ENCODE measurements at regions not wholly inside any gene's neighbourhood (a gene's known extent, or its start where the extent isn't known, plus 50 kb on each side); places are given as distances from the start of the nearest gene placed in this dataset.

- no peaks in the 10 kb centered on the region for H3K4me1 ChIP-seq (ENCODE audit: control insufficient read depth, extremely low read depth, insufficient read depth, low read length)
- no peak for TF ChIP-seq EZH2 (IDR thresholded peaks at IDR 0.05; ENCODE audit: low read length, missing control alignments)
- no peak for TF ChIP-seq CTCF (conservative IDR thresholded peaks at IDR 0.05 in 1 of 2, IDR thresholded peaks at IDR 0.05 in 1 of 2; ENCODE audit: low read depth in 1 of 2, low read length in 2 of 2)
- H3K27ac ChIP-seq (ENCODE audit: insufficient read depth, low read length) = no peak overlapping the region
- no peak overlapping the region for H3K4me2 ChIP-seq (ENCODE audit: extremely low read depth, insufficient read depth, low read length)
- no peak overlapping the region for H3K4me3 ChIP-seq (replicated peaks in 1 of 4; ENCODE audit: control extremely low read depth in 1 of 4, insufficient read depth in 1 of 4, low read depth in 3 of 4, low read length in 4 of 4)
- no peaks in the 10 kb centered on the region for H3K27me3 ChIP-seq (ENCODE audit: control insufficient read depth, insufficient read depth, low read length)
- no peak overlapping the region for H3K9ac ChIP-seq (ENCODE audit: insufficient read depth, low read length)
- H3K36me3 ChIP-seq (ENCODE audit: control insufficient read depth, insufficient read depth, low read length) = no peaks in the 10 kb centered on the region
- no peaks in the 10 kb centered on the region for H3K9me3 ChIP-seq (ENCODE audit: control insufficient read depth, insufficient read depth, low read depth, low read length)
- no peak overlapping the region for H2AFZ ChIP-seq (ENCODE audit: low read length)
- no peak for DNase-seq (ENCODE audit: low read depth in 2 of 2)
- no peaks in the 10 kb centered on the region for H4K20me1 ChIP-seq (ENCODE audit: control insufficient read depth, extremely low read depth, insufficient read depth, low read length)
- no peaks in the 10 kb centered on the region for H3K79me2 ChIP-seq (ENCODE audit: control insufficient read depth, insufficient read depth, low read length)
These were observed 579.8 kb upstream of the SUCLG2 start for GRCh38 chr3:68234076-68234780.

GRCh38 chr3:68228856-68229255 is 574.4 kb upstream of the SUCLG2 start:
- no peak overlapping the region for H3K4me3 ChIP-seq (replicated peaks in 1 of 4; ENCODE audit: control extremely low read depth in 1 of 4, insufficient read depth in 1 of 4, low read depth in 3 of 4, low read length in 4 of 4)
- H3K36me3 ChIP-seq (ENCODE audit: control insufficient read depth, insufficient read depth, low read length) = no peaks in the 10 kb centered on the region
- no peak overlapping the region for H3K27ac ChIP-seq (ENCODE audit: insufficient read depth, low read length)
- no peak overlapping the region for H2AFZ ChIP-seq (ENCODE audit: low read length)
- H3K9me3 ChIP-seq (ENCODE audit: control insufficient read depth, insufficient read depth, low read depth, low read length) = no peaks in the 10 kb centered on the region
- no peaks in the 10 kb centered on the region for H3K27me3 ChIP-seq (ENCODE audit: control insufficient read depth, insufficient read depth, low read length)
- no peak for DNase-seq (ENCODE audit: low read depth in 2 of 2)
- TF ChIP-seq CTCF (conservative IDR thresholded peaks at IDR 0.05 in 1 of 2, IDR thresholded peaks at IDR 0.05 in 1 of 2; ENCODE audit: low read depth in 1 of 2, low read length in 2 of 2) (no peak), EZH2 (IDR thresholded peaks at IDR 0.05; ENCODE audit: low read length, missing control alignments) (no peak)
- no peaks in the 10 kb centered on the region for H3K4me1 ChIP-seq (ENCODE audit: control insufficient read depth, extremely low read depth, insufficient read depth, low read length)
- no peak overlapping the region for H3K9ac ChIP-seq (ENCODE audit: insufficient read depth, low read length)
- no peaks in the 10 kb centered on the region for H3K79me2 ChIP-seq (ENCODE audit: control insufficient read depth, insufficient read depth, low read length)
- no peak overlapping the region for H3K4me2 ChIP-seq (ENCODE audit: extremely low read depth, insufficient read depth, low read length)
- H4K20me1 ChIP-seq (ENCODE audit: control insufficient read depth, extremely low read depth, insufficient read depth, low read length) = no peaks in the 10 kb centered on the region

GRCh38 chr3:68220832-68221231 is 566.4 kb upstream of the SUCLG2 start:
- H3K36me3 ChIP-seq (ENCODE audit: control insufficient read depth, insufficient read depth, low read length) = no peaks in the 10 kb centered on the region
- no peaks in the 10 kb centered on the region for H3K27me3 ChIP-seq (ENCODE audit: control insufficient read depth, insufficient read depth, low read length)
- no peaks in the 10 kb centered on the region for H4K20me1 ChIP-seq (ENCODE audit: control insufficient read depth, extremely low read depth, insufficient read depth, low read length)
- no peaks in the 10 kb centered on the region for H3K79me2 ChIP-seq (ENCODE audit: control insufficient read depth, insufficient read depth, low read length)
- H2AFZ ChIP-seq (ENCODE audit: low read length) = no peak overlapping the region
- DNase-seq (ENCODE audit: low read depth in 2 of 2) = no peak
- no peak overlapping the region for H3K4me3 ChIP-seq (replicated peaks in 1 of 4; ENCODE audit: control extremely low read depth in 1 of 4, insufficient read depth in 1 of 4, low read depth in 3 of 4, low read length in 4 of 4)
- no peaks in the 10 kb centered on the region for H3K4me1 ChIP-seq (ENCODE audit: control insufficient read depth, extremely low read depth, insufficient read depth, low read length)
- H3K9ac ChIP-seq (ENCODE audit: insufficient read depth, low read length) = no peak overlapping the region
- H3K9me3 ChIP-seq (ENCODE audit: control insufficient read depth, insufficient read depth, low read depth, low read length) = no peaks in the 10 kb centered on the region
- H3K4me2 ChIP-seq (ENCODE audit: extremely low read depth, insufficient read depth, low read length) = no peak overlapping the region
- TF ChIP-seq CTCF (conservative IDR thresholded peaks at IDR 0.05 in 1 of 2, IDR thresholded peaks at IDR 0.05 in 1 of 2; ENCODE audit: low read depth in 1 of 2, low read length in 2 of 2) (no peak), EZH2 (IDR thresholded peaks at IDR 0.05; ENCODE audit: low read length, missing control alignments) (no peak)
- H3K27ac ChIP-seq (ENCODE audit: insufficient read depth, low read length) = no peak overlapping the region
